ENCODE measurements at regions not wholly inside any gene's neighbourhood (a gene's known extent, or its start where the extent isn't known, plus 50 kb on each side); places are given as distances from the start of the nearest gene placed in this dataset.

DNA sequence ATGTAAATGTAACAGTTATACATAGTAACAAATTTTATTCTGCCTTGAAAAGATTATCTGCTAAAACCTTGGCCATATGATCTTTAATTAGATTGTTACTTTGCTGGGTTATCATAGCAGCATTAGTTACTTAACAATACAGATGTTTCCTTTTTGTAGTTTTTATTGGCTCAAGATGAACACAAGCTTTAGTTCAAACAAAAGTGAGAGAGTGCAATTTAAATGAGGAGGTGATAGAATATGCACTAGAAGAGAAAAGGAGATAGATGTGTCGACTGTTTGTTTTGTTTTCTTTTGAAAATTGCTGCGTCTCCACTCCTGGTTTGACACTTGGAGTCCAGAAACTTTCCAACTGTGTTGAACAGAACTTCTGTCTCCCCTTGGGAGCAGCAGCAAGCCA lies 91.4 kb upstream of the CAV2 start:
- TF ChIP-seq CTCF (IDR thresholded peaks at IDR 0.05): no peak
- no peak for TF ChIP-seq POLR2A (IDR thresholded peaks at IDR 0.05)

Measured in testis (tissue), 2 donors.